ENCODE measurements at regions not wholly inside any gene's neighbourhood (a gene's known extent, or its start where the extent isn't known, plus 50 kb on each side); places are given as distances from the start of the nearest gene placed in this dataset.

DNA sequence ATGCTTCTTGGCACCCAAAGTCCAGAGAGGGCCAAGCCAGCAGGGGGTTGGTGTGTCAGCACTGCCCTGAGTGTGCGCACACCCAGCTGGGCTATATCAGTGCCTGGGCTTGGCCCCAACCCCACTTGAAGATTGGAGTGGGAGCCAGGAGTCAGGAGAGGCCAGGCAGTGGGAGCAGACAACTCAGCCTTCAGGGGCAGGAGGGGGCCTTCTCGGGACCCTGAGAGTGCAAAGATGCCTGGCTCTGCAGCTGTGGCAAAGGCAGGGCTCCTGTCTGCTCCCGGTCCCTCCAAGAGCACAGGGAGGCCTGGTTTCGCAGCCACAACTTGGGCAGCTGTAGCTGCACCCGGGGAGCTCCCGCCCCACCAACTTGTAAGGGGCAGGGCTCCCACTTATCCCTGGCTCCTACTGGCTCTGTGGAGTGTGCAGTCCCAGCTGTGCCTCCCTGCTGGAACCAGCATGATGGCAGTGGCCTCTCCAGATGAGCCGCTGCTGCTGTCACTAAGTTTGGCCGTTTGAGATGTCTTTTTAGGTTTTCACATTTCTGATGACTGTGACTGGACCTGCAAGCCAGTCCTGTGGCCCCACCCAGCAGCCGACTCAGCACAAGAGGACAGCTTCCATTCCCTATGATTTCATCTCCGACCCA, 148.8 kb upstream of the HS6ST1 start:
- Histone ChIP-seq H3K9me3 (ENCODE audit: low read length) (peaks cover 25% of the 10 kb centered on the region), H3K4me1 (ENCODE audit: insufficient read depth, low read length) (no peaks in the 10 kb centered on the region), H2AFZ (ENCODE audit: low read depth, low read length) (no peak overlapping the region), H3K36me3 (ENCODE audit: insufficient read depth, low read length) (no peaks in the 10 kb centered on the region), H3K4me3 (ENCODE audit: low read length) (no peak overlapping the region), H3K27me3 (ENCODE audit: insufficient read depth, low read length) (no peaks in the 10 kb centered on the region)

DNA sequence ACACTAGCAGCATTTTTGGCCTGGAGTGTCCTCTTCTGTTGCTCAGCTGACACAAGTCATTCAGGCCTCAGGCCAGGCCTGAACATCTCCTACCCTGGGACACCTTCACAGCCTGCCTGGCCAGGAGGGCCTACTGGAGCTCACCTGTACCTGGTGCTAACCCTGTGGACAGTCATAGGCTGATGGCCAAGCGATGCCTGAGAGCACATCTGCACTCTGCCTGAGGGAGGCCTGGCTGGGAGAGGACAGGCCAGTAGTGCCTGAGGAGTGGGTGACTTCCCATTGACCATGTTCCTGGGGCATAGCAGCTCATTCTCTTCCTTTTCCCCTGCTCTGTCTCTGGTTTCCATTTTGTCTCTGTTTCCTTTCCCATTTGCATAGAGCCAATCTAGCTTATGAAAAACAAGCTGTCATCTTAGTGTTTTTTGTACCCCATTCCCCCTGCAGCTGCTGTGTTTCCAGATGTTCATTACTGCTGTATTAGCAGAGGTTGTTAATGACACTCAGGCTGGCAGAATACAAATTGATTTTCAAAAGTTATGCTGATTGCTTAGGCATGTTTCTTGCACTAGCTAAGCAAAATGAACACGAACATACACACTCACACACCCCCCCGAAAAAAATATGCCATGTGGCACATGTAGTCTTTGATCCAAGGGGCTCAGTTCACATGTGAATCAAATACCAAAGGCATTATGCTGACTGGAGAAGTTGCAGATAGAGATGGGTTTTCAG, 149.7 kb upstream of the HS6ST1 start:
- no peaks in the 10 kb centered on the region for H3K36me3 ChIP-seq (ENCODE audit: insufficient read depth, low read length)
- peaks cover 25% of the 10 kb centered on the region for H3K9me3 ChIP-seq (ENCODE audit: low read length)
- no peaks in the 10 kb centered on the region for H3K4me1 ChIP-seq (ENCODE audit: insufficient read depth, low read length)

DNA sequence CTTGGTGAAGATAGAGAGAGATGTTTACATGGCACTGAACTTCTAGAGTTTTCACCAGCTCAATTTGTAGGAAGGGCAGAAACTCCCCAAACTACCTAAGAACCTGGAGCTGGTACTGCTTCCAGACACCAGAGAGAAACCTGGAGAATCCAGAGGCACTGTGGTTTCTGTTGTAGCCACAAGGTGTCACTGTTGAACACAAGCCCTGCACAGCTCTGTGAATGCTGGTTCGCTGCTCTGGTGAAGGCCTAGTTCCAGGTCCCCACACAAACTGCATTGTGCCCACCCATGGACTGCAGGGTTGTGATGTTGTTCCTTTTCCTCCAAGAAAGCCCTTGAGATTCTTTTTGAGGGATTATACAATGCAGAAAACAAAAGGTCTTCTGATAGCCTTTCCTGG, 150.5 kb upstream of the HS6ST1 start:
- Histone ChIP-seq H3K36me3 (ENCODE audit: insufficient read depth, low read length) (no peaks in the 10 kb centered on the region), H3K9me3 (ENCODE audit: low read length) (peaks cover 25% of the 10 kb centered on the region), H3K4me3 (ENCODE audit: low read length) (no peak overlapping the region), H2AFZ (ENCODE audit: low read depth, low read length) (no peak overlapping the region), H3K4me1 (ENCODE audit: insufficient read depth, low read length) (no peaks in the 10 kb centered on the region), H3K27me3 (ENCODE audit: insufficient read depth, low read length) (no peaks in the 10 kb centered on the region)

More for the DNA sequence above, 149.7 kb upstream of the HS6ST1 start:
- no peaks in the 10 kb centered on the region for H3K27me3 ChIP-seq (ENCODE audit: insufficient read depth, low read length)
- H3K4me3 ChIP-seq (ENCODE audit: low read length): no peak overlapping the region
- H2AFZ ChIP-seq (ENCODE audit: low read depth, low read length): no peak overlapping the region

DNA sequence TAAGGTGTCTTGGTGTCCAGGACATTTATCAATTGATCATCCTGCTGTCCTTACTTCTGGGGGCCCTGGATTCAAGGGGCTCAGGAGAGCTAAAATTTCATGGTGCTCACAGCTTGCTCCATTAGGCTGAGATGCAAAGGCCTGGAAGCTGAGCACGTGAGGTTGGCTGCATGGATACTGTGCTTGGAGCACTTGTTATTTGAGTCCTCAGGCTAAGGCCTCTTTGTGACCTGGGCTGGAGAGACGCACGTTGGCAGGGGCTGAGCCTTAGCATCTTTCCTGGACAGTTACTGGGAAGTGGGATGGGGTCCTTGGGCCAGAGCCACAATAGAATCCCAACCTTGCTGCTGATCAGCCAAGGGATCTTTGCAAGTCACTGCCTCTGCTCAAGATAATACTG, 151.2 kb upstream of the HS6ST1 start:
- Histone ChIP-seq H3K27me3 (ENCODE audit: insufficient read depth, low read length) (no peaks in the 10 kb centered on the region), H3K4me1 (ENCODE audit: insufficient read depth, low read length) (no peaks in the 10 kb centered on the region), H2AFZ (ENCODE audit: low read depth, low read length) (no peak overlapping the region), H3K36me3 (ENCODE audit: insufficient read depth, low read length) (no peaks in the 10 kb centered on the region), H3K4me3 (ENCODE audit: low read length) (no peak overlapping the region), H3K9me3 (ENCODE audit: low read length) (peaks cover 25% of the 10 kb centered on the region)

DNA sequence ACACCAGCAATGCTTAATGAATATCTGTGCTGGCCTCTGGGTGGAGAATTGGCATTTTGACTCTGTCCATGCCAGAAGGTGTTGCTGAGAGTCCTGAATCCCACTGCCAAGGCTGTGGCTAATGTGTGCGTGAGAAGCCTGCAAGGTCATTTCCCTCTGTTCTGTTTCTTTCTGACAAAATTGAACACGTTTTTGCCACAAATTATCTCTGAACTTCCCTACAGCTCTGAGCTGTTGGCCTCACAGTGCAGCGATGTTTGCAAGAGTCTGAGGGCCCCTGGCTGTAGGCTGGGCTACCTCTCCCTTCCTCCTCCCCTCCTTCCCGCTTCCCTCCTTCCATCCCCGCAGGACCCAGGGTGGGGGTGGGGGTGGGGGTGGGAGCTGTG, 154.1 kb upstream of the HS6ST1 start:
- H3K36me3 ChIP-seq (ENCODE audit: insufficient read depth, low read length): no peaks in the 10 kb centered on the region
- peaks cover 20% of the 10 kb centered on the region for H3K9me3 ChIP-seq (ENCODE audit: low read length)
- H3K27me3 ChIP-seq (ENCODE audit: insufficient read depth, low read length): no peaks in the 10 kb centered on the region
- no peak overlapping the region for H2AFZ ChIP-seq (ENCODE audit: low read depth, low read length)
- H3K4me1 ChIP-seq (ENCODE audit: insufficient read depth, low read length): no peaks in the 10 kb centered on the region
- no peak overlapping the region for H3K4me3 ChIP-seq (ENCODE audit: low read length)

DNA sequence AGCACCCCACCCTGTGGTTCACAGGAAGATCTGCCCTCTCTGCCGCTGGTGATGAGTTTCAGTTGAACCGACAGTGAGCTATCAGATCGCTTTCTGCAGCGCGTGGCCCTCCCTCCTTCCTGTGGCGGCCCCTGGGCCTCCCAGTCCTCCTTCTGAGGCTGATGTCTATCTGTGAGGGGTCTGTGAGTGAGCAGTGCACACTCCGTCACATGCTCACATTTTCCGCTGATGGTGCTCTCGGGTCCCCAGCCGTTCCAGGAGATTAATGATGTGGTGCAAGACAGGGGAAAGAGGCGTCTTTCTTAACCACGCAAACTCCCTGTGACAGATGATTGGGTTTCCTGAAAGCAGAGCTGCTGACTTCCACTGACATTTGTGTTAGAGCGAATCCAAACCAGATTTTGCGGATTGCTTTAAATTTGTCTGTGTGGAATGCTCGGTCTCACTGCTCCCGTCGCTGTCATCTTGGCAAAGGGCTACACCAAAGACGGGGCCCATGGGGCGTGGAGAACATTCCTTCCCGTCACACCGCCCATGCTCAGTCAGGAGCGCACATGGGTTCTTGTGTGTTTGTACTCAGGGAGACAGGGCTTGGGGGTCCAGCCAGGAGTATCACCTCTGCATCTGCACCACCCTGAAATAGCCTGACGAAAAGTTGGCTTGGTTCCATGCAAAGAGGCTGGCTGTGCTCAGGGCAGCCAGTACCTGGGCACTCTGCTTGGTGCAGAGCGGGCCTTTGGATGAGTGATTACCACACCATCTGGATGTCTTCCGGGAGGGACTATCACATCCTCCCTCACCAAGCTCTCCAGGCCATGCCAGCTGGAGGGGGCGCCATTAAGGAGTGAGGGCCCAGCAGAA, 154.7 kb upstream of the HS6ST1 start:
- H3K27me3 ChIP-seq (ENCODE audit: insufficient read depth, low read length): no peaks in the 10 kb centered on the region
- no peak overlapping the region for H3K4me3 ChIP-seq (ENCODE audit: low read length)
- no peak overlapping the region for H2AFZ ChIP-seq (ENCODE audit: low read depth, low read length)
- no peaks in the 10 kb centered on the region for H3K36me3 ChIP-seq (ENCODE audit: insufficient read depth, low read length)
- H3K9me3 ChIP-seq (ENCODE audit: low read length): peaks cover 18% of the 10 kb centered on the region
- H3K4me1 ChIP-seq (ENCODE audit: insufficient read depth, low read length): no peaks in the 10 kb centered on the region

DNA sequence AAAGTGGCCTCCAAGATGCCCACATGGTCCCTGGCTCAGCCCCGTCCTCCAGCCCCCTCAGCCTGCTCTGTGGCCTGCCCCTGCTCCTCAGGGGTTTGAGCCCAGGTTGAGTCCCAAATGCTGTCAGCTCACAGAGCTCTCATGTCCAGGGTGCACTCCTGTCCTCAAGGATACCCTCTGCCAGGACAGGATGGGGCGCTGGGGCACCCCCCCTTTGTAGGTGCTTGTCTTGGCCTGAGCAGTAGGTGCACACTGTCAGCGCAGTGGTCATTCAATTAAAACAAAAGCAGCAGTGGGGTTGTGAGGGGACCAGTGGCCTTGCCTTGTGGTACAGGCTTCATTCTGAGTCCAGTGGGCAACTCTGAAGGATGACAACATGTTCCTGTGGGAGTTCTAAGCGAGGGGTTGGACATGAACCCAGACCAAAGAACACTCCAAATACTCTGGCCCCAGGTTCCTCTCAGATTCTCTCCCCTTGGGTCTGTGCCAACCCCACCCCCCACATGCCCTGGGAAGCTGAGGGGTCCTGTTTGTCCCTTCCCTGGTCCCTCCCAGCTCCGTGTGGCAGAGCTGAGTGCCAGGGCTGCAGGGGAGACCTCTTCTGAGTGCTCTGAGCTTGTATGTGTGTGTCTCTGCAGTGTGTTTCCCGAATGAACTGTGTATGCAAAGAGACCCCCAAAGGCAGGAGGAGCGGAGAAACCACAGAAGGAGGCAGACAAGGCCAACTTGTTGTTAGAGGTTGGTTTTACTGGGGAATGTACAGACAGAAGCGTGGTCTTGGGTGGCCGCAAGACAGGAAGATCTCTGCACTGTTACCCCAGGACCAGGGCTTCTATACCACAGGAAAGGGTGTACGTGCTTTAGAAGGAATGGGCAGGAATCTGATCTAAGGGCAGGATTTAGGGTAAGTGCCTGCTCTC, 155.6 kb upstream of the HS6ST1 start:
- H3K27me3 ChIP-seq (ENCODE audit: insufficient read depth, low read length): no peaks in the 10 kb centered on the region
- peaks cover 15% of the 10 kb centered on the region for H3K9me3 ChIP-seq (ENCODE audit: low read length)
- H3K36me3 ChIP-seq (ENCODE audit: insufficient read depth, low read length): no peaks in the 10 kb centered on the region
- H3K4me3 ChIP-seq (ENCODE audit: low read length): no peak overlapping the region
- H2AFZ ChIP-seq (ENCODE audit: low read depth, low read length): no peak overlapping the region
- no peaks in the 10 kb centered on the region for H3K4me1 ChIP-seq (ENCODE audit: insufficient read depth, low read length)

DNA sequence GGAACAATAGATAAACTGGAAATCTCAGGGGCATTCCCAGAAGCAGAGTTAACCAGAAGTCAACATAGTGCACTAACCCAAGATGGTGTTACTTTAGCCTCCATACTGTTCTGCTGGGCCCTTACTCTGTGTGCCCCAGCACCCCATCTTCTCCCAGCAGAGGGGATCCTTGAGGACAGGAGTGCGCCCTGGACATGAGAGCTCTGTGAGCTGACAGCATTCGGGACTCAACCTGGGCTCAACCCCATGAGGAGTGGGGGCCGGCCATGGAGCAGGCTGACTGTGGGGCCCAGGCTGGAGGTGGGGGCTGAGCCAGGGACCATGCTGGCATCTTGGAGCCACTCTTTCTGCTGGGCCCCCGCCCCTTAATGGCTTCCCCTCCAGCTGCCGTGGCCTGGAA, 156.3 kb upstream of the HS6ST1 start:
- Histone ChIP-seq H3K27me3 (ENCODE audit: insufficient read depth, low read length) (no peaks in the 10 kb centered on the region), H3K4me1 (ENCODE audit: insufficient read depth, low read length) (no peaks in the 10 kb centered on the region)

DNA sequence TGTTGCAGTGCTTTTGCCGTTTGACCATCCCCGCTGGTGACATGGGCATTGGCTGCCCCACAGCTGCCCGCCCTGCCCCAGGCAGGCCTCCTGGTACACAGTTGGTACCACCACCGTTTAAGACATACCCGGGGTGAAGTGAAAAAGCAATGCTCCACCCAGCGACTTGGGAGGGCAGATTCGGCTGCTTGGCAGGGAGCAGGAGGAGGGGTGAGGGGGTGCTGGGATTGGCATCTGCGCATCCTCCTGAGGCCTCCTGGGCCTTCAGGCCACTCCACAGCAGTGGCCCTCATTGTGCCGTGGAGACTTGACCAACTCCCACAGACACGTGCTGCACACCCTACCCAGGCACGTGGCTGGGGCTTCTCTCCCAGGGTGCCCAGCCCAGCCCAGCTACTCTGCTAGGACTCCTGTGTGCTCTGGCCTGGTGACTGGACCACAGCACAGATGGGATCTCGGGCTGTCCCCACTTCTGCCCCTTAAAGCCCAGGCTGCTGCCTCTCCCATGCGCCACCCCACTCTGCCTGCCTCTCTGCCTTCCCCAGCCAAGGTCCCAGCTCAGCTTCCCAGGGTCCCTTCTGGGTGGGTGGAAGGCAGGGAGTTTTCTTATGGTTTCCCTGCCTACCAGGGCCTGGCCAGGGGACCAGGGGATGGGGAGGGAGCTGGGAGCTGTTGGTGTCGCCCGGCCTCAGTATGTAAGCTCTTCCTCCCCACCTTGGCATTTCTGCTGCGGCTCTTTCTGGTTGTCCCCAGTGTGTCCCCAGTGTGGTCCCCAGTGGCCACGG, 157.0 kb upstream of the HS6ST1 start:
- H3K9me3 ChIP-seq (ENCODE audit: low read length): peaks cover 5% of the 10 kb centered on the region
- H3K4me1 ChIP-seq (ENCODE audit: insufficient read depth, low read length): no peaks in the 10 kb centered on the region
- no peak overlapping the region for H3K4me3 ChIP-seq (ENCODE audit: low read length)
- no peaks in the 10 kb centered on the region for H3K27me3 ChIP-seq (ENCODE audit: insufficient read depth, low read length)
- H3K36me3 ChIP-seq (ENCODE audit: insufficient read depth, low read length): no peaks in the 10 kb centered on the region
- H2AFZ ChIP-seq (ENCODE audit: low read depth, low read length): no peak overlapping the region

More for the DNA sequence above, 156.3 kb upstream of the HS6ST1 start:
- H3K4me3 ChIP-seq (ENCODE audit: low read length): no peak overlapping the region
- no peak overlapping the region for H2AFZ ChIP-seq (ENCODE audit: low read depth, low read length)
- H3K36me3 ChIP-seq (ENCODE audit: insufficient read depth, low read length): no peaks in the 10 kb centered on the region
- peaks cover 9% of the 10 kb centered on the region for H3K9me3 ChIP-seq (ENCODE audit: low read length)

DNA sequence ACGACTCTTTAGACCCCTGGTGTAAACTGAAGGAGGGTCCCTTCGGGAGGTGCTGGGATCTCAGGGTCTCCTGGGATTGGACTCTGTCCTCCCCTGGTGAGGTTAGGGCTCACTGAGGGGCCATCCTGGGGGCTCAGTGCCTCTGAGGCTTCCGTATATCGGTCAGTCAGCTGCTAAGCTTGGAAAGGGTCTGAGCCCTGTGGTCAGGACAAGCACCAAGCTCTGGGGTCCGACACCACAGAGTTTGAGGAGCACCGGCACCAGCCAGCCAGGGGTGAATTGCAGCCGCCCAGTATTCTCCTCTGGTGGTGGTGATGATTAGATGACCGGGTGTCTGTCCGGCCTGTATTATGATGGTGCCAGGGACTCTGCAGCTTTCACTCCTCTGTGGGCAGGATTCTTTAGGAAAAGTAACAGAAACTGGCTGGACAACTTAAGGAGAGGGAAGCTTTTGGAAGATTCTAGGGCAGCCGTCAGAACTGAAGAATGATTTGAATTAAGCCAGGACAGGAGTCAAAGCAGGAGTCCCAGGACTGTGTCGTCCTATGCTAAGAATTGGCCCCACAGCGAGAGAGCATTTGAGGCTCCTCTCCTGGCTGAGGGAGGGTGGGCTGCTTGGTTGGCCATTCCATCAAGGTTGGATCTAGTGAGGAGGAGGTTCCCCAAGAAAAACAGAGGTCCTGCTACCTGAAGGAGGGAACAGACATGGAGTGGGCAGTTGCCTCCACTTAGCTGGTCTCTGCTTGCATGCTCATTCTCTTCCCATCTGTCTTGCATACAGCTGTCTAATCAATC, 158.6 kb upstream of the HS6ST1 start:
- H3K36me3 ChIP-seq (ENCODE audit: insufficient read depth, low read length): no peaks in the 10 kb centered on the region
- no peak overlapping the region for H3K4me3 ChIP-seq (ENCODE audit: low read length)
- H2AFZ ChIP-seq (ENCODE audit: low read depth, low read length): no peak overlapping the region
- peaks cover 3% of the 10 kb centered on the region for H3K9me3 ChIP-seq (ENCODE audit: low read length)
- no peaks in the 10 kb centered on the region for H3K27me3 ChIP-seq (ENCODE audit: insufficient read depth, low read length)
- no peaks in the 10 kb centered on the region for H3K4me1 ChIP-seq (ENCODE audit: insufficient read depth, low read length)

DNA sequence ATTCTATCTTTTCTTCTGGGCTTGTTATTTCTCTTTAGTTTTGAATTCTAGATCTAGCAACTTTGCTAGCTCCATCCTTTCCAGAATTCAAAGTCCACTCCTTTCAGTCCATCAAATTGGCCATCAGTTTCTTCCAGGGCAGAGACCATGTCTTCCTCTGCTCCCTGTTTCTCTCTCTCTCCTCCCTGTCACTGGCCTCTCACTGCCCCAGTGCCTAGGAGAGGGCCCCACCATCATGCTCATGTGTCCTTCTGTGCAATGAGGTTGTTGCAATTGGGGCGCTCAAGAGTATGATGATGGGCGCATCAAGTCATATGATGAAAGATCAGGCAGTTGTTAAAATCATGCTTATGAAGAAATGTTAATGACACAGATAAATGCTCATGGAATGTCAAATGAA, 159.2 kb upstream of the HS6ST1 start:
- no peak overlapping the region for H3K4me3 ChIP-seq (ENCODE audit: low read length)

More for the DNA sequence above, 159.2 kb upstream of the HS6ST1 start:
- no peaks in the 10 kb centered on the region for H3K27me3 ChIP-seq (ENCODE audit: insufficient read depth, low read length)
- peaks cover 2% of the 10 kb centered on the region for H3K9me3 ChIP-seq (ENCODE audit: low read length)
- H2AFZ ChIP-seq (ENCODE audit: low read depth, low read length): no peak overlapping the region
- no peaks in the 10 kb centered on the region for H3K36me3 ChIP-seq (ENCODE audit: insufficient read depth, low read length)
- H3K4me1 ChIP-seq (ENCODE audit: insufficient read depth, low read length): no peaks in the 10 kb centered on the region
